Fibroblast of pulmonary artery (primary cell): ENCODE measurements at regions not wholly inside any gene's neighbourhood (a gene's known extent, or its start where the extent isn't known, plus 50 kb on each side); places are given as distances from the start of the nearest gene placed in this dataset.

Experiments used
- DNase-seq: peaks from one replicate; pipeline ENCODE4 v3.0.0-alpha.2; 2010; ENCODE audit warnings: low read depth
- H3K4me3 ChIP-seq: replicated peaks from 2 replicates; pipeline ENCODE4 v1.5.1; 2011; ENCODE audit warnings: low read depth, mild to moderate bottlenecking, control low read depth, low read length, moderate library complexity
- TF ChIP-seq, protein P1 (sequence below): IDR thresholded peaks from 2 replicates; pipeline ENCODE4 v1.5.1; 2011; ENCODE audit warnings: mild to moderate bottlenecking, control low read depth, low read length, inconsistent platforms; ENCODE audit errors: missing control alignments

DNA sequence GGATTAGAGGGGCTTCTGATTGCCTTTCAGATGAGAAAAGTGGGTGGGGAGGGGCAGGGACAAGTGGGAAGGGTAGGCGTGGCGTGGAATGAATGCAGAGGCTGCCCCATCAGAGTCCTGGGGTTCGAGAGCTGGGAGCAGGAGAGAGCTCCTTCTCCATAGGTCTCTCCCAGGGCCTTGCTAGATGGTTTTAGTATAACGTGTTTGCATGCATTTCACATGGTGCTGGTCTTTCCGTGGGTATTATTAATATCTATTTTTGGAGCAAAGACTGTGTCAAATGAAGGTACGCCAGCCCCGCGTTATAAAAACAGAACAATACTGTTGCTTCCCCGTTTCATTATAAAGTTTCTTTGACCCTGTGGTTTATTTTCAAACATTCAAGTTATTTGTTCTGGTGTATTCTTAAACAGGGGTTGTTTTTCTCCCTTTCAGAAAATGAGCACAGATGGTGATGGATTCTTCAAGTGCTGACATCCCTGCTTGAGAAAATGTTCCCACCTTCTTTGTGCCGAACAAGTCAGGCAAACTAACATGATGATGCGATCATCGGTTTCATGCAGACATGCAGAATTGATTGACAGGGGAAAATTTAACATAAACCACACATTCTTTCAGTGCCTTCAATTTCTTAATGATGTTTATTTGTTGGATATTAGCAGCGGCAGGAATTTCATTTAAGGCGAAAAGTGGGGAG, 62.1 kb upstream of the ZNF536 start:
- DNase-seq = no peak
- no peak overlapping the region for H3K4me3 ChIP-seq
- TF ChIP-seq, protein P1, sequence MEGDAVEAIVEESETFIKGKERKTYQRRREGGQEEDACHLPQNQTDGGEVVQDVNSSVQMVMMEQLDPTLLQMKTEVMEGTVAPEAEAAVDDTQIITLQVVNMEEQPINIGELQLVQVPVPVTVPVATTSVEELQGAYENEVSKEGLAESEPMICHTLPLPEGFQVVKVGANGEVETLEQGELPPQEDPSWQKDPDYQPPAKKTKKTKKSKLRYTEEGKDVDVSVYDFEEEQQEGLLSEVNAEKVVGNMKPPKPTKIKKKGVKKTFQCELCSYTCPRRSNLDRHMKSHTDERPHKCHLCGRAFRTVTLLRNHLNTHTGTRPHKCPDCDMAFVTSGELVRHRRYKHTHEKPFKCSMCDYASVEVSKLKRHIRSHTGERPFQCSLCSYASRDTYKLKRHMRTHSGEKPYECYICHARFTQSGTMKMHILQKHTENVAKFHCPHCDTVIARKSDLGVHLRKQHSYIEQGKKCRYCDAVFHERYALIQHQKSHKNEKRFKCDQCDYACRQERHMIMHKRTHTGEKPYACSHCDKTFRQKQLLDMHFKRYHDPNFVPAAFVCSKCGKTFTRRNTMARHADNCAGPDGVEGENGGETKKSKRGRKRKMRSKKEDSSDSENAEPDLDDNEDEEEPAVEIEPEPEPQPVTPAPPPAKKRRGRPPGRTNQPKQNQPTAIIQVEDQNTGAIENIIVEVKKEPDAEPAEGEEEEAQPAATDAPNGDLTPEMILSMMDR = no peak

DNA sequence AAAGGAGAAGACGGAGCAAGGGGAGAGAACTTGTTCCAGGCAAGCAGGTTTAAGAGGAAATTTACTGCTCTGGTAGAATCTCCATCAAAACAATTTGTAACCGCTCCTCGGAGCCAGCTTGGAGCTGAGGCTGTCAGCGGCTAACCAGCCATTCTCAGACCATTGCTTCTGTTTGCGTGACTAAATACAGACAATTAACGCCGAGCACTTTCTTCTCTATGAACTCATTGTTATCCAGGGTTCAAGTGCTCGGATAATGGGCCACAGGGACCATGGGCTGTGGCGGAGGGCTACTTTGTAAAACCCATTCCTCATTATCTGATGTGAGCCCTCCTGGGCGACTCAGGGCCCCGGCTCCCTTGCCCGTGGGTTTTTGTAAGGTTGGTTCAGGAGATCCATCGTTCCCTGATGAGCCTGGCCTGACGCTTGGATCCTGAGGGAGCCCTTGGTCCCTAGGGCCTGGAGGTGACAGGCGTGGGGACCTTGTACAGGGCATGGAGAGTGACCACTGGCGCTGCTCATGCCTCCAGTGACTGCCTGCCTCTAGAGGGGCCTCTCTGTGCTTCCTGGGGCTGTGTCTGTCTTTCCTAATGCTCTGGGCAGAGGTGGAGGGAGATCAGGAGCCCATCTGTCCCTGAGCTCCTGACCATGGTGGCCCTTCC, 61.5 kb upstream of the ZNF536 start:
- no peak overlapping the region for H3K4me3 ChIP-seq
- TF ChIP-seq, protein P1 = no peak
- DNase-seq = no peak

DNA sequence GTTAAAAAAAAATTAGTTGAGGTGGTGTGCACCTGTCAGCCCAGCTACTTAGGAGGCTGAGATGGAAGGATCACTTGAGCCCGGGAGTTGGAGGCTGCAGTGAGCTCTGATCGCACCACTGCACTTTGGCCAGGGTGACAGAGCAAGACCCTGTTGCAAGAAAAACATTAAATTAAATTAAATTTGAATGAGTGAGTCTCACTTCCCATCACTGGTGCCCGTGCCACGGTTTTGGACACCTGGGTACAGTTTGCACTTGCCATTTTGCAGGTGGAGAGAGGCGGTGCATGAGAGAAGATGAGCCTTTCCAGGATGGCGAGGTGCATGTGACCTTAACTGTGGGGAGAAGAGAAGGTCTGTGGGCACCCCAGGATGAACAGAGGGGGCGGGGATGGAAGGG, 60.3 kb upstream of the ZNF536 start:
- no peak overlapping the region for H3K4me3 ChIP-seq
- TF ChIP-seq, protein P1 = no peak
- DNase-seq = no peak

DNA sequence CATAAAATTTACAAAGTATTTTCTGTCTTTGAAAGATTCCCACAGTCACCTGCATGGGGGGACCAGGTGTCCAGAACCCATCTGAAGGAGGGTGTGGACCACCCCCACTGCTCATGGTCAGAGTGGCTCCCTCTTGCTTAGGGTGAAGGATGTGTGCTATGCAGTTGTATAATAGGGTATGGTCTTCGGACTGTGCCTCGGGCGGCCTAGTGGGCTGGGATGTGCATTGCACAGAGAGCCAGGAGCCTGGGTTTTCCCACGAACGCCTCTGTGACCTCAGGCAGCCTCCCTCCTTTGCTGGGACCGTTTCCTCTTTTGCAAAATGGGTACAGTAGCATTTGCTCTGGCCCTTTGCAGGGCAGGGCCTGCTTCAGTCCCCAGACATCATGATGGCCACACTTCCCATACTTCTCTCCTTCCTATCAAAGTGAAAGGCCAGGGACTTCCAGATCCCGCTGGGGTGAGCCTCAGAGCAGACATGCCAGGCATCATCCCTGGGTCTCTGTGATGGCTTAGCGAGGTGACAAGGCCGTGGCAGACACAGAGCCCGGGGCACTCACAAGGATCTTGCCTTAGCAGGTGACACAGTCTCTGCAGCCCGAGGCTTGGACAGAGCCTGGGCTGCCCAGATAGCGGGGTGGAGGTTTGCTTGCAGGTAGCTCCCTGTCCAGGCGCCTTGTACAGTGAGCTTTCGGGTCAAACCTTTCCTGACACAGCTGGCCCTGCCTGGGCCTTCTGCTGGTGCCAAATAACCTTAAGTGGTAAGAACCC, 59.4 kb upstream of the ZNF536 start:
- no peak overlapping the region for H3K4me3 ChIP-seq
- TF ChIP-seq, protein P1 = no peak
- DNase-seq = no peak

DNA sequence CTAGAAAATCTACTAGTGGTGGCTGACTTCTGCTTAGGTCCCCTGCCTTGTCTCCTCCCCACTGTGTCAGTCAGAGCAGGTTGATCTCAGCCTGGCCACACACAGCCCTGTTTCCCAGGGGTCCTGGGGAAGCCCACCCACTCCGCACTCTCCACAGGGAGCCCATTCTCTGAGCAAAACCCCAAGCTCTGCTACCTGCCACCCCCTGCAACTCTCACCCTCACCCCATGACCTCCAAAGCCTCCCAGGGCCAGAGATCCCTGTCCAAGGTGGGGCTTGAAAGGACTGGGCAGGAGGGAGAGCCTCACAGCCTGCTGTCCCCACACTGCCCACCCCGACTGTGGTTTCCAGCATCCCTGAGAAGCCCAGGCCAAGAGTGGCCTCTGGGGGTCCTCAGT, 58.8 kb upstream of the ZNF536 start:
- no peak for DNase-seq
- no peak overlapping the region for H3K4me3 ChIP-seq
- TF ChIP-seq, protein P1 = no peak

DNA sequence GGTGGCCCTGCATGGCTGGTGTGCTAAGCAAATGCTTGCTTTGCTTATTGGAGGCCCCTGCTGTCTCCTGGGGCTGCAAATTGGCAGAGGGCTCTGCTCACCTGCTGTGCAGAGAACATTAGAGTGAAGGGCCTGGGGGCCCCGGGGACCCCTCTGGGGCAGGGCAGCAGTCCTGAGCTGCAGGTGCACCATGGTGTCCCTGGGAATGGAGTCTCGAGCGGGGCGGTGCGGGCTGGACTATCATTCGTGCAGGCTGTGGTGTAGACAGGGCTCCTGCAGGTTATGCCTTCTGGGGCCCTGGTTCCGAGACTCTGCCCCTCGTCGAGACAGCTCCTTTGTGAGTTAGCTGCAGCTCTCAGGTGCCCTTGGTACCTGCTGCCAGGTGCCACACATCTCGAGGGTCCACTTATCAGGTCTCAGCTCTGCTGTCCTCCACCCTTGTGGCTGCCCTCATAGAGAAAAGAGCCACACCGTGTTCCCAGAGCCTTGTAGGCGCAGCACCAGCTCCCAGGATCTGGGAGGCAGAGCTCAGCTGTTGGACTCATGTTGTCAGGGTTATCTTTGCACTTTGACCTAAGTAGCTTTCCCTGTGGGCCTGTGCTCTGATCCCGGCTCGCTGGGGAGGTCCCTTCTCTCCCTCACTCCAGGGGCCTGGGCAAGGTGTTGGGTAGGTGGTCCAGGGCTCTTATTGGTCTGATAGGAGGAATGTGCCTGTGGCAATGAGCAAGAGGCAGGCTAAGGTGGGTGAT, 58.0 kb upstream of the ZNF536 start:
- TF ChIP-seq, protein P1 = no peak
- no peak overlapping the region for H3K4me3 ChIP-seq
- DNase-seq = no peak
